ENCODE measurements at regions not wholly inside any gene's neighbourhood (a gene's known extent, or its start where the extent isn't known, plus 50 kb on each side); places are given as distances from the start of the nearest gene placed in this dataset.

DNA sequence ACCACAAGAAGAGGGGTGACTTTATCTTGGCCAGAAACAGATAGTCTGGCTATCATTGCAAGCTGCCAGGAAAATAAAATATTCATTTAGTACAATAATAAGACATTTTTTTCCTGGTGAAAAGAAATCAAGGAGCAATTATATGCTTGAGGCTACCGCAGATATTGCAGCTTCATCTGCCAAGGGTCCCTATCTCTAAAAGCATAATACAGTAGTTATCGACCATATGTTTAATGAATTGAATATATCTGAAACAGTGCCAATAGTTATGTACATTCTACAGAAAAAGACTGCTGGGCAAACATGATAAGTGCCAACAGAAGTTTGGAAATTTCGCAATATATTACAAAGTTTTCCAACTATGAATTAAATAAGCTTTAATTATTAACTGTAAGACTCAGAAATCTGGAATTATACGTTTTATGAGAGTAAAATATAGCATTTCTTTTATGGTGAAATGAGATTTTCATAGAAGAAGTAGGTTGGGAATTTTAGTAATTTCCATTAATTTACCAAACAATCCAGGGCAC is 561.1 kb upstream of the ZP4 start (continued):
- no peak for TF ChIP-seq HOXA7 (CRISPR knock-in tag; IDR thresholded peaks at IDR 0.05; ENCODE audit: borderline replicate concordance)
- no peak for TF ChIP-seq ZNF768 (tag by site-specific recombination; IDR thresholded peaks at IDR 0.05)
- TF ChIP-seq ZBTB17 (tag by site-specific recombination; IDR thresholded peaks at IDR 0.05) = no peak
- TF ChIP-seq BCL11A (tag by site-specific recombination; IDR thresholded peaks at IDR 0.05; ENCODE audit: low read depth) = no peak
- TF ChIP-seq ZNF26 (tag by site-specific recombination; IDR thresholded peaks at IDR 0.05) = no peak
- TF ChIP-seq ZNF621 (tag by site-specific recombination; IDR thresholded peaks at IDR 0.05) = no peak
- no peak for TF ChIP-seq ZNF311 (tag by site-specific recombination; IDR thresholded peaks at IDR 0.05; ENCODE audit: borderline replicate concordance)
- no peak for TF ChIP-seq ZNF426 (tag by site-specific recombination; IDR thresholded peaks at IDR 0.05)
- TF ChIP-seq, protein P1, sequence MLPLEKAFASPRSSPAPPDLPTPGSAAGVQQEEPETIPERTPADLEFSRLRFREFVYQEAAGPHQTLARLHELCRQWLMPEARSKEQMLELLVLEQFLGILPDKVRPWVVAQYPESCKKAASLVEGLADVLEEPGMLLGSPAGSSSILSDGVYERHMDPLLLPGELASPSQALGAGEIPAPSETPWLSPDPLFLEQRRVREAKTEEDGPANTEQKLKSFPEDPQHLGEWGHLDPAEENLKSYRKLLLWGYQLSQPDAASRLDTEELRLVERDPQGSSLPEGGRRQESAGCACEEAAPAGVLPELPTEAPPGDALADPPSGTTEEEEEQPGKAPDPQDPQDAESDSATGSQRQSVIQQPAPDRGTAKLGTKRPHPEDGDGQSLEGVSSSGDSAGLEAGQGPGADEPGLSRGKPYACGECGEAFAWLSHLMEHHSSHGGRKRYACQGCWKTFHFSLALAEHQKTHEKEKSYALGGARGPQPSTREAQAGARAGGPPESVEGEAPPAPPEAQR (tag by site-specific recombination; IDR thresholded peaks at IDR 0.05) = no peak

DNA sequence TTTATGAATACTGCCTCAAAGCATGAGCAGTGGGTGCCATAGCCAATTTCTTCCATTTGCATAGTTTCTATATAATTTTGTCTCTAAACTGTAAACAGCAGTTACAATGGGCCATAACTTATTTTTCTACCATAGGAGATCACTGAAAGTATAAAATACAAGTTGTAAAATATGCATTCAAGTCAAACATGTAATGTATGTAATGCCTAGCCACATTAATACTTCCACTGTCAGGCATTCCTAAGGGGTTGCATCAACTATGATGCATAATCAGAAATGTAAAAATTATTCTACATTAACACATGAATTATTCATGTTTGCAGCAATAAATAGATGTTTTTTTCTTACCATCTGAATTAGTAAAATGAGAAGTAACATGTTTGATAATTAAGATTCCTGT is 560.3 kb upstream of the ZP4 start:
- ChIA-PET POLR2A (no interaction called here), CTCF (no interaction called here)
- H3K4me1 ChIP-seq (ENCODE audit: control insufficient read depth, insufficient read depth, low read length) = no peaks in the 10 kb centered on the region
- no peak for TF ChIP-seq ZNF184 (tag by site-specific recombination; IDR thresholded peaks at IDR 0.05)
- no peak for TF ChIP-seq KLF8 (tag by site-specific recombination; IDR thresholded peaks at IDR 0.05)
- TF ChIP-seq ZNF48 (tag by site-specific recombination; IDR thresholded peaks at IDR 0.05) = no peak
- TF ChIP-seq ZBTB17 (tag by site-specific recombination; IDR thresholded peaks at IDR 0.05) = no peak
- TF ChIP-seq ZNF843 (tag by site-specific recombination; IDR thresholded peaks at IDR 0.05) = no peak
- no peak for TF ChIP-seq OSR2 (tag by site-specific recombination; IDR thresholded peaks at IDR 0.05)
- H3K36me3 ChIP-seq (ENCODE audit: control insufficient read depth in 2 of 2, insufficient read depth in 1 of 2, low read length in 2 of 2) = no peaks in the 10 kb centered on the region
- H3K27ac ChIP-seq (ENCODE audit: extremely low read depth, low read depth, low read length) = no peak overlapping the region
- H3K9me3 ChIP-seq (ENCODE audit: control insufficient read depth, insufficient read depth, low read depth, low read length) = no peaks in the 10 kb centered on the region; the same call in 1 of the 2 replicates
- H3K4me3 ChIP-seq (ENCODE audit: low read depth, low read length) = no peak overlapping the region

- ChIA-PET CTCF (no interaction called here), POLR2A (no interaction called here)
- H3K36me3 ChIP-seq (ENCODE audit: control insufficient read depth in 2 of 2, insufficient read depth in 1 of 2, low read length in 2 of 2) = no peaks in the 10 kb centered on the region
- H3K4me1 ChIP-seq (ENCODE audit: control insufficient read depth, insufficient read depth, low read length) = no peaks in the 10 kb centered on the region
- H3K9me3 ChIP-seq (ENCODE audit: control insufficient read depth, insufficient read depth, low read depth, low read length) = no peaks in the 10 kb centered on the region; the same call in 1 of the 2 replicates
- H3K4me3 ChIP-seq (ENCODE audit: low read depth, low read length) = no peak overlapping the region
- no peak overlapping the region for H3K27ac ChIP-seq (ENCODE audit: extremely low read depth, low read depth, low read length)
- no peak for TF ChIP-seq ZSCAN5A (tag by site-specific recombination; IDR thresholded peaks at IDR 0.05)
- TF ChIP-seq ZNF777 (tag by site-specific recombination; IDR thresholded peaks at IDR 0.05; ENCODE audit: borderline replicate concordance) = no peak
- no peak for TF ChIP-seq ZBTB8A (tag by site-specific recombination; IDR thresholded peaks at IDR 0.05)
- no peak for TF ChIP-seq ZNF214 (tag by site-specific recombination; IDR thresholded peaks at IDR 0.05; ENCODE audit: borderline replicate concordance)
- no peak for TF ChIP-seq GFI1B (tag by site-specific recombination; IDR thresholded peaks at IDR 0.05)
- TF ChIP-seq, protein P2, sequence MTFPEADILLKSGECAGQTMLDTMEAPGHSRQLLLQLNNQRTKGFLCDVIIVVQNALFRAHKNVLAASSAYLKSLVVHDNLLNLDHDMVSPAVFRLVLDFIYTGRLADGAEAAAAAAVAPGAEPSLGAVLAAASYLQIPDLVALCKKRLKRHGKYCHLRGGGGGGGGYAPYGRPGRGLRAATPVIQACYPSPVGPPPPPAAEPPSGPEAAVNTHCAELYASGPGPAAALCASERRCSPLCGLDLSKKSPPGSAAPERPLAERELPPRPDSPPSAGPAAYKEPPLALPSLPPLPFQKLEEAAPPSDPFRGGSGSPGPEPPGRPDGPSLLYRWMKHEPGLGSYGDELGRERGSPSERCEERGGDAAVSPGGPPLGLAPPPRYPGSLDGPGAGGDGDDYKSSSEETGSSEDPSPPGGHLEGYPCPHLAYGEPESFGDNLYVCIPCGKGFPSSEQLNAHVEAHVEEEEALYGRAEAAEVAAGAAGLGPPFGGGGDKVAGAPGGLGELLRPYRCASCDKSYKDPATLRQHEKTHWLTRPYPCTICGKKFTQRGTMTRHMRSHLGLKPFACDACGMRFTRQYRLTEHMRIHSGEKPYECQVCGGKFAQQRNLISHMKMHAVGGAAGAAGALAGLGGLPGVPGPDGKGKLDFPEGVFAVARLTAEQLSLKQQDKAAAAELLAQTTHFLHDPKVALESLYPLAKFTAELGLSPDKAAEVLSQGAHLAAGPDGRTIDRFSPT (tag by site-specific recombination; IDR thresholded peaks at IDR 0.05) = no peak
- TF ChIP-seq PRDM4 (tag by site-specific recombination; IDR thresholded peaks at IDR 0.05) = no peak
- no peak for TF ChIP-seq ZNF311 (tag by site-specific recombination; IDR thresholded peaks at IDR 0.05; ENCODE audit: borderline replicate concordance)
- TF ChIP-seq ZBTB48 (tag by site-specific recombination; IDR thresholded peaks at IDR 0.05) = no peak
- TF ChIP-seq ZNF266 (tag by site-specific recombination; IDR thresholded peaks at IDR 0.05; ENCODE audit: low read depth) = no peak
- no peak for TF ChIP-seq ZNF747 (tag by site-specific recombination; IDR thresholded peaks at IDR 0.05)
Observed at GRCh38 chr1:238443687-238444086, 553.0 kb upstream of the ZP4 start.
